NOMO-1 (cell line): ENCODE measurements at regions not wholly inside any gene's neighbourhood (a gene's known extent, or its start where the extent isn't known, plus 50 kb on each side); places are given as distances from the start of the nearest gene placed in this dataset.
"Not testable (repeated sequence)": the region's sequence is repeated elsewhere in the genome, so short reads cannot be mapped to it uniquely, and the experiment has no call there.

Experiments
- DNase-seq, 2 experiments: peaks; one replicate each; lab custom pipeline; 2025; ENCODE audit not compliant: unreplicated experiment in 2 of 2; lab: John Stamatoyannopoulos, UW

- DNase-seq = no peak
Measured at GRCh38 chr16:13697013-13697412, 222.9 kb upstream of the ERCC4 start.

DNA sequence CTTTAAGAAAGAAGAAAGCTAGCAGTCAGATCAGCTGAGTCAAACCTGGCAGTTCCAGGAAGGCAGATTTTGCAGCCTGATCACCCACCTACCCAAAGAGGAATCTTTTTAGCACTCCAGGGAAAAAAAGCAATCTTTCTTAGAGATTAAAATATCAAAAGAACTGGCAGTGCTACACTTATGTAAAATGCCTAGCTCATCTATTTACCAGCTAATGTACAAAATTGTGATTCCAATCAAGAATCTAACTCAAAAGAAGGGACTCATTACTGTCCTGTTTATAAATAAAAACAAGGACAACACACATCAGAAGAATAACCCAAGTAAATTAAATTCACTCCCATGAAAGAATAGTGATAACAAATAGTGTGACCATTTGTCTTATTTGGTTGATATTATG lies 222.4 kb upstream of the ERCC4 start:
- DNase-seq = no peak

GRCh38 chr16:13702614-13703013 lies 217.3 kb upstream of the ERCC4 start:
- DNase-seq = no peak

GRCh38 chr16:13708347-13709120 lies 211.4 kb upstream of the ERCC4 start:
- no peak for DNase-seq

DNA sequence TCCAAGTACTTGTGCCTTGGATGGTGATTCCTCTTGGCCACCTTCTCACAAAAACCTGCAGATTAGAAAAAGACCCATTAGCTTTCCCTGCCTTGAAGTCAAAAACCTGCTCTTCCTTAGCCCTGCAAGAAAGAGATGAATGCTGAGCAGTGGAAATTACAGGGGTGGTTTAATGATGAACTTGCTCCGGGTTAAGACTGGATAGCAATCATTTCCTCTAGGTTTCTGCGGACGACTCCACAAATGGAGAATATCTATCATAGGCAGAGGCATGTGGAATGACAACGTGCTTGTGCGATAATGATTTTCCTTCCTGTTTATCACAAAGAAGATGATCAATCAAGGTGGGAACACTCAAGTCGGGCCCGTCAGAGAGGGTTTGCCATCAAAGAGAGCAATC lies 201.2 kb upstream of the ERCC4 start:
- no peak for DNase-seq

- no peak for DNase-seq
Measured at GRCh38 chr16:13727943-13728342, 192.0 kb upstream of the ERCC4 start.

GRCh38 chr16:13733561-13733960 lies 186.4 kb upstream of the ERCC4 start:
- DNase-seq = no peak

DNA sequence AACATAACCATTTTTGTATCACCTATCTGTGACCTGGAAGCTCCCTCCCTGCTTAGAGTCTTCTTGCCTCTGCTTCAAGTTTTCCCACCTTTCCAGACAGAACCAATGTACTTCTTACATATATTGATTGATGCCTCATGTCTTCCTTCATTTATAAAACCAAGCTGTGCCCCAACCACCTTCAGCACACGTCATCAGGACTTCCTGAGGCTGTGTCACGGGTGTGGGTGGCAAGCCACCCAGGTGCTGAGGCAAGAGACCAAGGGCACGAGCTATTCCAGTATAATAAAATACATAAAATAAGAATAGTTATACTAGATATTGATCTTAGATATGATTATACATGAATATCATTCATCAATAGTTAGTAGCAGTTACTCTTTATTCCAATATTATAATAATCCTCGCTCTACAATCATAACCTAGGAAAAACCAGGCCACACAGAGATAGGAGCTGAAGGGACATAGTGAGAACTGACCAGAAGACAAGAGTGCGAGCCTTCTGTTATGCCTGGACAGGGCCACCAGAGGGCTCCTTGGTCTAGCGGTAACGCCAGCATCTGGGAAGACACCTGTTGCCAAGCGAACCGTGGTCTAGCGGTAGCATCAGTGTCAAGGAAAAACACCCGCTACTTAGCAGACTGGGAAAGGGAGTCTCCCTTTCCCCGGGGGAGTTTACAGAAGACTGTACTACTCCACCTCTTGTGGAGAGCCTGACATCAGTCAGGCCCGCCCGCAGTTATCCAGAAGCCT lies 180.2 kb upstream of the ERCC4 start:
- not testable (repeated sequence) for DNase-seq

DNA sequence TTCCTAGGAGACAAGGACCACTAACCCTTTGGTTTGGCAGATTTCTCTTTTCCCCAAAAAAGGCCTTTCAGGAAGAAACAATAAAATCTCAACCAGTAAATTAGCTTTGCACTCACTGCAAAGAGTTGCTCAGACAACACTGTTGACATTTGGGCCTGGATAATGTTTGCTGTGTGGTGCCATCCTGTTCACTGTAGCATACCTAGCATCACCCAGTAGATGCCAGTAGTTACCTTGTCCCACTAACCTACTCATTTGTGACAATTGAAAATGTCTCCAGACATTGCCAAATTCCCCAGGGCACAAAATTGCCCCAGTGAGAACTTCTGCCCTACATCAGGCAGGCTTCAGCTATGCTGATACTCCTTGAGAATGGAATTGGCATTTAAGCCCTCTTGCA lies 177.0 kb upstream of the ERCC4 start:
- DNase-seq = no peak

- DNase-seq = no peak
Measured at GRCh38 chr16:13743571-13743970, 176.4 kb upstream of the ERCC4 start.

GRCh38 chr16:13756411-13757140 lies 163.4 kb upstream of the ERCC4 start:
- no peak for DNase-seq

GRCh38 chr16:13766334-13766733 lies 153.6 kb upstream of the ERCC4 start:
- no peak for DNase-seq

DNA sequence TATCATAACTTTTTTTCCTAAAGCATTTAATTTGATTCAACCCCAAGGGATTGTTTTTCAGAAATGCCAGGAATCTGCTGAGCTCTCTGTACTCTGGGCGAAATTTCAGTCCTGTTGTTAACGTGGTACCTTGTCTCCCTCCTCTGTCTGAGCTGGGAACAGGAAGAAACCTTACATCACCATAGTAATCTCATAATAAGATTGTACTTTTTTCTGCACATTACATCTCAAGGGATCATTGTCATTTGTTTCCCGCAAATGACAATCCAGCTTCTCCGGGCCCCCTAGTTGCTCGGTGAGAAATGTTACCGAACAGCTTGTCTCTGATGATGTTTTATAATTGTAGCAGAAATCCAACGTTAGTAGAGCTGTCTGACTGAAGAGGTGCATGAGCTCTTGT lies 152.7 kb upstream of the ERCC4 start:
- DNase-seq = no peak

DNA sequence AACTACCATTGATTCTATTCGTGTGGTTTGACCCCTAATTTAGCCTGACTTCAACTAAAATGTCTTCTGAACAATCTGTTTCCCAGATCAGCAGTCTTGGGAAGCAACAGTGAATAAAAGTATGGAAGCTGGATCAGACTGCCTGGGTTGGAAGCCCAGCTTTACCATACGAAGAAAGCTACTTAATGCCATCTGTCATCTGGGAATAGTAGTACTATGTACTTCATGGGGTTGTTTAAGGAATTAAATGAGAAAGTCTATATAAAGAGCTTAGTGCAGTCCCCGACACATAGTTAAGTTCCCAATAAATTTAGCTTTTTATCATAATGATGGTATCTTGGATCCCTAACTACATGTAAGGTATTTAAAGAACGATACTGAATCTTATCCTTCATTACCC lies 151.5 kb upstream of the ERCC4 start:
- no peak for DNase-seq

- DNase-seq = no peak
Measured at GRCh38 chr16:13770436-13770835, 149.5 kb upstream of the ERCC4 start.

DNA sequence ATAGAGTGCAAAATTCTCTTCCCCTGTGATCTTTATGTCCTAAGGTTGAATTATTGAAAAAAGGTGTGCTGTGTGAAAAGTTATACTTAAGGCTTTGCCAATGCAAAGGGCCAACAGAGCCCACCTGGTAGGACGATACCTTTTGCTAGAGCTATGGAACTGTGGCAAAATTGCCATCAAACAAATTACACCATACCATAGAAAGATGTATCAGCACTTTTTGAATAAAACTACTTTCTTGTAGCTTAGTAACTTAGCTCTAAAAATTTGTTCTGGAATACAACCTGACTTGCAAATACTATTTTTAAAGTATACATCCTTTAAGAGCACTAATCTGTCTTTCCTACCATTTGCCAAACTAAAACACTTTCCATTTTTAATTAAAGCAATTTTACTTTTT lies 147.2 kb upstream of the ERCC4 start:
- no peak for DNase-seq

- DNase-seq = no peak
Measured at GRCh38 chr16:13779676-13780075, 140.3 kb upstream of the ERCC4 start.

DNA sequence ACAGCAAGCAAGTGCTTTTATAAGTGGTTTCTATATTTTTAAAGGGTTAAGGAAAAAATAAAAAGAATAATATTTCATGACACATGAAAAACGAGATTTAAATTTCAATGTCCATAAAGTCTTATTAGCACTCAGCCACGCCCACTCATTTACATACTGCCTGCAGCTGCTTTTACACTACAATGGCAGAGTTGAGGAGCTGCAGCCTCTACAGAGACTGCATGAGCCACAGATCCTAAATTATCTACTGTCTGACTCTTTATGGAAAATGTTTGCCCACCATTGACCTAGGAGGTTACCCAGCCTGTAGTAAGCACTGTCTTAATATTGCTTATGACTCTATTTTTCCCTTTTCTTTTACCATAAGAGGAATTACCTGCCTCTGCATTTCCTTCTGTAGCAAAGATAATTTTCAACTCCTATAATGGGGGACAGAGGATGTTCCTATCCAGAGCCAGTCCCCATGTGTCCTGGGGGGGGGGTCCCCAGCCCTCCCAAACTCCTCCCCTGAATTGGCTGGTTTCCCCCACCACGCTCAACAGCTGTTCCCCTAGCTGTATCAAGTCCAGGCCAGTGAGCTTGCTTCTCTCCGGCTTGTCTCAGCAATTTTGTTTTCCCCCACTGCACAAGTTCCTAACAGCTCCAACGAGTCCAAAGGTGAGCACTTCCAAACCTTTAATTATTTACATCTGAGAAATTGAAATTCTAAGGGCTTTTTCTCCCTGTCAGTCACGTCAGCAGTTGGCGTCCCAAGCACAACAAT lies 139.4 kb upstream of the ERCC4 start:
- DNase-seq = no peak

GRCh38 chr16:13781169-13781564 lies 138.8 kb upstream of the ERCC4 start:
- no peak for DNase-seq

DNA sequence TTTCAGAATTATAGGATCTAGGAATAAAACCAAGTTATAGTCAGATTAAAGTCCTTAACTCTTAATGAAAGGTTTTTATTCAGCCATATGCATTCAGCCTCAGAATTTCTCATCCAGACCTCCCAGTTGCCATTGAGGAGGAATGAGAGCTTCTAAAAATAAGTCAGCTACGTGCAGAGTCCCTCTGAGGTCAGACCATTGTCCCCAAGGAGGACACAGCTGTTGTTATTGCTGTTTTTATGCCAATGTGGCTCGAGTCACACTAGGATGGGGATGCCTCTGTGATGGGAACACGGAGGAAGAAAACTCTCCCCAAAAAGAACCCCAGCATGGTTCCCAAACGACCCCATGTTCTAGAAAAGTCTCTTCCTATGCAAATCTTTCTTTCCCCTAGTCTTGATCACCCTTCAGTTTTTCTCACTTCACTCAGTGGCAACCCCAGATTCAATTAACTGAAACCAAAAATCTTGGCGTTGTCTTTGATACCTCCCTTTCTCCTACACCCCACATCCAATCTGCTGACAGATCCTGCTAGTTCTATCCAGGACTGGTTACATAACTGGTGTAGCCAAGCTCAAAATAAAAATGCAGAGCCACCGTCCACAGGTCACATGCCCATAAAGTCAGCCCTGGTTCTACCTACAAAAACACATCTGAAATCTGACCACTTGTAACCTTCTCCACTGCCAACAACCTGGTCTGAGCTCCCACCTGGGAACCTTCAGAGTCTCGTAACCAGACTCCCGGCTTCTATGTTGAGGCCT lies 138.2 kb upstream of the ERCC4 start:
- no peak for DNase-seq
